Eye (tissue), 1 donor: ENCODE measurements at regions not wholly inside any gene's neighbourhood (a gene's known extent, or its start where the extent isn't known, plus 50 kb on each side); places are given as distances from the start of the nearest gene placed in this dataset.

ENCODE experiments used
- DNase-seq: peaks from one replicate; pipeline ENCODE4 v3.0.0-alpha.2; 2015

DNA sequence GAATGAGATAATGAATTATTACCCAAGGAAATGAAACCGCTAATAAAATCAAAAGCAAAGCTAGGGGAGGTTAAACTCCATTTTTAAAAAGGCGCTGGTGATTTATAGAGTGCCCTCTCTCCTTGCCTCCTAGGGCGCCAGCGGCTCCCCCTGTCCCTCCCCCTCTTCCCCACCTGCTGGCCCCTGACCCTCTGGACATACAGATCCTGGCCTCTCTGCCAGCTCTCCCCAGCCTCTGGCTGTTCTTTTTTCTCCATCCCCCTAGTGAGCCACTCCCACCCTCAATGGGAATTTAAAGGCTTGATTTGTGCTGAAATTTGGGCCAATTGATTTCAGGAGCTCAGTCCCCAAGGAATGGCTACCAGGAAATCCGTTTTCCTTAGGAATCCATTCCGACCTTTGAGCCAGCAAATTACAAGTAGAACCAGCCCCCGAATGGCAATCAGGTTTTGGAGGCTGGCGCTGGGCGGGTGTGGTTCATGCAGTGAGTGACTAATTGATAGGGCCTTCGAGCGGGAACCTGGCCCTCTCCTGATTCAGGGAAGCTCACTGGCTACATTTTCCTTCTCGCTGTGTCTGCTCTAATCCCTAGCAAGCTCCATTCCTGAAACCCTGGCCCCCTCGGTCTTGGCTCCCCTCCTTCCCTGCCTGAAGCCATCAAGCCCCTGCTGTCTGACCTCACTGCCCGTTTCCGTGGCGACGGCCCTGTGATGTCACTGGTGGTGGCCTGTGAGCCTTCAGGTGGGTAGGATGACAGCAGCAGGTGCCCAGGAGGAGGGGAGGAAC is 141.9 kb upstream of the SDK2 start:
- DNase-seq = peak; percentile 64

DNA sequence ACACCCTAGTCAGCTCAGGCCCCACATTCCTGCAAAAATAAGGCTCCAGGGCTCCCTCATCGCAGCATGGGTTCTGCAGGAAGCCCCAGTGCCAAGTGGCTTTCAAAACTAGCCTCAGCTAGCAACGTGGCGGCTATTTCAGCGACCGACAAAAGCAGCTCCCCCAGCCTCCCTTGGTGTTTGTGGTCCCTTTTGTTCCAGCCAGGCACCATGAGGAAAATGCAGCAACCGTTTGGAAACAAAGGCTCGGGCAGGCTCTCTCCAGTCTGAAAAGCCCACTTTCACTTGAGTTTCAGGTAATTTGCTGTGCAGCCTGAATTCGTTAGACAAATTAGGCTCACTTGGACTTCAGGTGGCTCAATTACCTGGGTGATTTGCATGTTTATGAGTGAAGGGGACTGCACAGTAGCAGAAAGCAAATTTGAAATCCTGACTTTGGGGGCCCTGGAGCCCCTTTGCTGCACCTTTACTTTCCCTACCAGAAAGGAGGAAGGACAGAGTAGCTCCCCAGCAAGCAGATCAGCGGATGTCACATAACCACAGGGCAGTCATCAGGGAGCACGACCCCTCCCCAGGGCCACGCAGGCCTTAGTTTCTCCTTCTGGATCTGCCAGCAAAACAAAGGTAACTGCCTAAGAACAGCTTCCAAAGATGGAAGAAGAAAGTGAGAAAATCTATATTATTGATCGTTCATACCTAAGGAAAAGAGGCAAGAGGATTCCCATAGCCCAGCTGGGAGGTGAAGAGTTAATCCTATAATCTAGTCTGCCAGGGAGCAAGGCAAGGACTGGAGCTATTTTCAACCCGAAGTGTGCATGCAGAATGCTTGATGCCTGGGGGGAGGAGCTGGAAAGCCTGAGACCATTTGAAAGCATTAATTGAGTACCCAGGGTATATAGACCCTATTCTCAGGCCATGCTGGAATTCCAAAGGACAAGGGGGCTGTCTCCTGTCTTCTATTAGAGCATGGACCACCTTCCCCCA is 143.1 kb upstream of the SDK2 start:
- peak; percentile 50 for DNase-seq

DNA sequence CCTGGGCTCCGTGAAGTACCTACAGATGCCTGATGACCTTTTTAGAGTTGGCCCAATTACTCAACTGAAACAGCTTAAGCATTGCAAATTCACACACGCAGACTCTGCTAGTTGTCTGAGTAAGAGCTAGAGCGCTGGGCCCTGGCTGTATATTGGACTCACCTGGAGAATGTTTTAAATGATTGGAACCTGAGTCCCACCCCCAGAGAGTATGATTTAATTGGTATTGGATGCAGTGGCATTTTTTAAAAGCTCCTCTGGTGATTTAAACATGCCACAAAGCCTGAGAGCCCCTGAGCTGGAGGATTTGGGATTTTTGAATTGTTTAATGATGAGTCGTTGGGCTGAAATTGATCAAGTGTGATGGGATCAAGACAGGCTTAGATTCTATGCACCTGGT is 143.9 kb upstream of the SDK2 start:
- no peak for DNase-seq

DNA sequence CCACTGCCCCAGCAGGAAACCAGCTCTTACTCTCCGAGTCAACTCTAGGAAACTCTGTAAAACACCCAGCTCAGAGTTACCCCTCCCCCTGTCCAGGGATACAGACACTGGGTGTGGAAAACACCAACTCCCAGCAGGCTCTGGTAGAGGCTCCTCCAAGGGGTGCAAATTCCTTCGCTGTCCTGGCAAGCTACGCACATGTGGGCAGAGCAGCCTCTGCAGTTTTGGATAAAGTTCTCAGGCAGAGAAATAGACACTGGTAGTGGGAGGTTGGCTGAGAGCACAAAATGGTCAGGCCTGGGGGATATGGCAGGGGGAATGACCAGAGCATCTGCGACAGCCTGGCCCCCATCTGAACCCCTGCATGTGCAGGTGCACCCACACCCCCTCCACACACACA is 146.9 kb upstream of the SDK2 start:
- no peak for DNase-seq

DNA sequence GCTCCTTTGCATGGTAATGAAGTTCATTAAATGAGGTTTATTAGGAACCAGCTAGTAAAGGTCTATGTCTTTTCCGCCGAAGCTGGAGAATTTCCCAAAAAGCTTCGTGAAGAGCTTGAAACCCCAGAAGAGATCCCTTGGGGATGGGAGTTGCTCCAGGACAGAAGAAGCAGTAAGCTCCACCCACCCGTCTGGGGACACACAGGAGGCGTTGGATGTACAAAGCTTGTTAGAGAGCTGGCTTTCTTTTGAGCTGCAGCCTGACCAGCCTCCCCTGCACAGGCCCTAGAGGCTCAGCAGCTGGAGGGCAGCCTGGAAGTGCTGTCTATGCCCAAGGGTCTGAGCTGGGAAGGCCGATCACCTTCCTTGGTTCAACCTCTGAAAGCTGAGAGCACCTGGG is 147.4 kb upstream of the SDK2 start:
- no peak for DNase-seq

DNA sequence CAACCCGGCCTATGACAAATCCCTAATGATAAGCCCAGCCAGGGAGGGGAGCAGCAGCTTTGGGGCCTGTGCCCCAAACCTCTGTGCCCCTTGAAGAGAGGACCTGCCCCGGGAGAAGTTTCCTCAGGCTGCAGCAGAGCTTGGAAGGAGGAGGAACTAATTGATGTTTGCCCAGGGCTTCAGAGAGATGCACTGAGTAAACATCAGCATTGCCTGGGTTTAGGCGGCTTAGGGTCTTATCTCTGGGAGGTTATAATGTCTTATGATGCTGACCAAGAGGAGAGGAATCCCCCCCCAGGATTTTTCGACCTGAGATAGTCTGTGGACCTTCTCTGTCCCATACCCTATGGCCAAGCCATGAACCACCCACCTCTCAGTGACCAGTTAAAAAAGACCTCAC is 148.7 kb upstream of the SDK2 start:
- DNase-seq = no peak

DNA sequence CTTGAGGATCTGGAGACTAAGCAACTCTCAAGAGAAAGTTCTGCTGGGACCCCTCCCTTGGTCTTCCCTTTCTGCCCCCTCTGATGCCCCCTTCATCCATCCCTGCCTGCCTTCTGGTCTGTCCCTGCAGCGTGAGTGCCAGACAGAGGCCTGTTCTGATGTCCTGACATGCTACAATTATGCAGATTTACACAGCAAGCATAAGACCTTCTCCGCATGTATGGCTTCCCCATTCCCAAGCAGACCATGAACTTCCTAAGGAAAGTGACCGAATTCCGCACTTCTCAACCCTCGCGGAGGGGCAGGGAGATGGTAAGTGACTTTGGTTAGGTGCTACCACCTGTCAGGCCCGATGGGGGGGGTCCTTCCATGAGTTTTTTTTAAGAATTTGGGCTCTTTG is 150.1 kb upstream of the SDK2 start:
- no peak for DNase-seq

DNA sequence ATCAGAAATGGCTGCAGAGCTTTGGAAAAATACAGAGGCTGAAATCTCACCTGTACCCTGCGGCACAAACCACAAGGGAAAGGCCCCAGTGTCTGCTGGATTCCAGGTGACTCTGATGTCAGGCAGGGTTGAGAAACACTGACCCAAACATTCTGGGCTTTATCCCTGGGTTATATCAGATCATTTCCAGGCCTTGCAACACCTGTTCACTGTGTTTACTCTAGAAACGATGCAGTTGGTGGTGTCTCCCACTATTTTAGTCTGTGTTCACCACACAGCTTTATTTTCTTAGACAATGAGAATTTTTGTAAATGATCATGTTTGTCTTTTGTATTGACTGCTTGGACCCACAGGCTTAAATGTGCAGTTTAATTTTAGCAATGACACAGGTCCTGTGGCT is 151.5 kb upstream of the SDK2 start:
- DNase-seq = no peak

DNA sequence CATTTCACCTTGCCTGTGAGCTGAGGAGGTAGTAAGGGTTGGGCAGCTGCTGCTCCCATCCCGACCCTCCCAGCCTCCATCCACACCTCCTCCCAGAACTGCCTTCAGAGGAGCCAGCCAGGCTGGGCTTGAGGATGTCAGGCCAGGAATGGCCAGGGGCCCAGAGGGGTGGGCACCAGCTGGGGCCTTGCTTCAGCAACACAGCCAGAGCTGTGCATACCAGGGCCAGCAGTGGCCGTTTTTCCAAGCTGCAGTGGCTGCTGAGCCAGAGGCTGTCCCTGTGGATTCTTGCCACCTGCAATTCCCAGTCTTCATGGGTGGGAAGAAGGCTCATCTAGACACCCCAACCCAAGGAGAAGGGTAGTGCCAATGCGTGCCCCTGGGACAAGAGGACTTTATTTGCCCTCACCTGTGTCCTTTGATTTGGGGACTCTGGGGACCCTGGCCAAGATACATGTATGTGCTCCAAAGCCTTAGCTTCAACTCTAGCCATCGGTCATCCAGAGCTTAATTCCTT is 153.4 kb upstream of the SDK2 start:
- no peak for DNase-seq

DNA sequence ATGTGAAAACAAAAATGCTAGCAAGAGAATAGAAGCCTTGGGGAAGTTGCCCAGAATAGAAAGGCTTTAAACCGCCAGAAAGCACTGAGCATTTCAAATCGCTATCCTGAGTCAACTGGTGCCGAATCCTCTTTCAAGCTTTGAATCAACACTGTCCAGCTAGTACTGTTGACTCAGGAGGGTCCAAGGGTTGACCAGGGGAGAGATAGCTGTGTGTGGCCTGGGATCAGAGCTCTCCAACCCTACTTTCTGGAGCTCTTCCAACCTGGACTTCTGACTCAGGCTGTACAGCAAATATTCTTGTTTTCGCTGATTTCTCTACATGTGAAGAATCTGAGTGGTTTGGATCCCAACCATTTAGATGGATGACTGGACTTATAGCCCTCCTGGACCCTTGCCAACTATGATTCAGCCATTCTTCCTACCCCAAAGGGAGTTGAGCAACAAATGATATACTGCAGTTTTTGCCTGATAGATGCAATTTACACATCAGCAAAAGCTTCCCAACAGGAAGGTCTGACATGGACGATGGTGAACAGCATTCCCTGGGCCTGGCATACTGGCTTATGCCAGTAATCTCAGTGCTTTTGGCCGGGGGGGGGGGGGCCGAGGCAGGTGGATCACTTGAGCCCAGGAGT is 154.0 kb upstream of the SDK2 start:
- DNase-seq = peak; percentile 26

DNA sequence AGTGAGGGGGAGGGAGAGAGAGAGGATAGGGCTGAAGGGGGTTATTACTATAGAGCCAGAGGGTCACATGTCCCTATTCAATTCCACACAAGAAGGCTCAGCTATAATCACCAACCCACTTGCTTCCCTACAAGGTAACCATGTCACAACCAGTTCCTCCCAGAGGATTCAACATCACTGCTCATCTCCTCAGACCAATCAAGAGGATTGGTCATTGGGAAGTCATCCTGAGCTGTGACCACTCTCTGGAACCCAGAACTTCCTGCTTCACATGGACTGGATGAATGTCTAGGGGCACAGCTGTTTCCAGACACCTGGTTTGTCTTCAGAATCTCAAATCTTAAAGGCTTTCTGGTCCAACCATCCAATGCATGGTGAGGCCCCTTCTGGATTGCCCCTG is 154.9 kb upstream of the SDK2 start:
- no peak for DNase-seq

DNA sequence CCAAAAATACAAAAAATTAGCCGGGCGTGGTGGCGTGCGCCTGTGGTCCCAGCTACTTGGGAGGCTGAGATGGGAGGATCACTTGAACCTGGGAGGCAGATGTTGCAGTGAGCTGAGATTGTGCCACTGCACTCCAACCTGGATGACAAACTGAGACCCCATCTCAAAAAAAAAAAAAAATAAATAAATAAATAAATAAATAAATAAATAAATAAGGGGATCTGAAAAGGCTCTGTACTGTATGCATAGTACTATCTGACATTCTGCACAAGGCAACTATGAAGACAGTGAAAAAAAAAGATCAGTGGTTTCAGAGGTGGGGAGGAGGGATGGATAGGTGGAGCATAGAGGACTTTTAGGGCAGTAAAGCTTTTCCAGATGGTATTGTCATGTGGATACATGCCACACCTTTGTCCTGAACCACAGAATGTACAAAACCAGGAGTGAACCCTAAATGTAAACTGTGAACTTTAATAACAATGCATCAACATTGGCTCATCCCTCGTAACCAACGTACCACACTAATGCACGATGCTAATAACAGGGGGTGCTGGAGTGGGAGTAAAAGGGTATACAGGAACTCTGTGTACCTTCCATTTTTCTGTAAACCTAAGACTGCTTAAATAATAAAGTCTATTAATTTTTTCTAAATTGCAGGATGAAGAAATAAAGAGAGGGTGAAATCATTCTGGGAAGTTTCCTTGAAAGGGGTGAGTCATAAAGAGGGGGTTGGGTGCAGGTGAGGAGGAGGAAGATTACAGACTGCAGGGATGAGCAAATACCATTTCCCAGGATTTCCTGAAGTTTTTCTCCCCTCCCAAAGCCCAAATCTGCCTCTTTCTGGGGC is 155.8 kb upstream of the SDK2 start:
- no peak for DNase-seq

DNA sequence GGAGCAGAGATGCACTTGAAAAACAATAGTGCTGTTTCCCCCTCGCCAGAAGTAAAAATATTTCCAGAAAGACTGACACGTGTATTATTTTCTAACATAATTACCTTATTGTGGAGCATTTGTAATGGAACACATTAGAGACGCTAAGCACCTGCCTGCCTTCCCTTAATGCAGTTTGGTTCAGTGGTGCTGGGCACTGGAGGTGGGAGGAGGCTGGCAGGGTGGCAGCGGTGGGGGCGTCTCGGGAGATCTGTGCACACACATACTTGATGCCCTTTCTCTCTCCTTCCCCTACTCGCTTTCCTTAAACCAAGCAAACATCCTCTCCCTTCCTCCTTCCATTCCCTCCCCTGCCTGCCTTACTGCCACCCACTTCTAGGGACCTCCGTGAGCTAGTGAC is 156.6 kb upstream of the SDK2 start:
- DNase-seq = no peak

DNA sequence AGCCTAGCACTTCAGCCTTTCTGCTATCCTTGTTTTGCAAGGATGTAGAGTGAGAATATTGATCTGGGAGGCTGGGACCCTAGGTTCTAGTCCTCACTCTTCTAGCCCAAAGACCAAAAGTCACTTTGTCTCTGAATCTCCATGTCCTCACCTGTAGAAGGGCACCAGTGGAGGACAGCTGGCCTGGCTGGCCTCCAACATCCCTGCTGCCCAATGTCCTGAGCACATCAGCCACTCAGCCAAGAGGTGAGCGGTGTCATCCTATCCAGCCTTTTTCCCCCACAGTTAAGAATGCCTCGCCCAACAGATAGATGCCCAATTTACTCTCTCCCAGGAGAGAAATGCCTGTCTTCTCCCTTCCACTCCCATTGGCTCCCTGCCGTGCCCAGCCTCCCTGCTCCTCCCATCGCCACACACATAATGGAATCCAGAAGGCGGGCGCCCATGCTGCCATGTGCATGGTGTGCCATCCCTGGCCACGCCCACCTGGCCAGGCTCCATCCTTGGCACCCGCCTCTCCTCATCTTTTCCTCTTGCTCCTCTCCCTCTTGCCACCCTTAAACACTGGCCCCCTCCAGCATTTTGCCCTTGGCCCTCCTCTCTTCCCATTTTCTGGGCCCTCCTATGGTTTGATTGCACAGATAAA is 157.3 kb upstream of the SDK2 start:
- DNase-seq = no peak

DNA sequence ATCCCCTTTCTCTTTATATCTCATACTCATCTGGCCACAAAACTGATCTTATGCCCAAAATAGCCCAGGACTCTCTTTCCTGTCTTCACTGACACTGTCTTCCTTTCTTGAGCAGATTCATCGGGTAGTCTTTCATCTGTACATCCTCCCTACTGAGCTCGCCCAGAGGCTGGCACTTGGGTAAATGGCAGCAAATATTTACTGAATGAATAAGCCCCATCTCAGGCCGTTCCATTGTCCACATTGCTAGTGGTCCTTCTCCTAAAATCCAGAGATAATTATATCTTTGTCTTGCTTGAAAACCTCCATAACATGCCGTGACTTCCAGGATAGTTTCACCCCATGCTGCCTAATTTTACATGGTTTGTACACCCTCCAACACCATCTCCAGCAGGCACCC is 158.1 kb upstream of the SDK2 start:
- DNase-seq = no peak

DNA sequence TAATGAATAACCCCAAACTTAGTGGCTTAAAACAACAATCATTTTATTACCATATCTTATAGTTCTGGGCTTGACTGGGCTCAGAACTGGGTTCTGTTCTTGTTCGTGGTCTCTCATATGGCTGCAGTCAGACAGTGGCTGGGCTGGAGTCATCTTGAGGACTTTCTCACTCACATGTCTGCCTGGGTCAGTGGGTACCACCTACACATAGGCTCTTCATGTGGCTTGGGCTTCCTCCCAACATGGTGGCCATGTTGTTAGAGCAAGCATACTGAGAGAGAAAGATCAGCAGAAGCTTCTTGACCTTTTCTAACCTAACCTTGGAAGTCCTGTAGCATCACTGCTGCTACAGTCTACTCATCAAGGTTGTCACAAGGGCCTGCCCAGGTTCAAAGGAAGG is 158.6 kb upstream of the SDK2 start:
- DNase-seq = no peak

DNA sequence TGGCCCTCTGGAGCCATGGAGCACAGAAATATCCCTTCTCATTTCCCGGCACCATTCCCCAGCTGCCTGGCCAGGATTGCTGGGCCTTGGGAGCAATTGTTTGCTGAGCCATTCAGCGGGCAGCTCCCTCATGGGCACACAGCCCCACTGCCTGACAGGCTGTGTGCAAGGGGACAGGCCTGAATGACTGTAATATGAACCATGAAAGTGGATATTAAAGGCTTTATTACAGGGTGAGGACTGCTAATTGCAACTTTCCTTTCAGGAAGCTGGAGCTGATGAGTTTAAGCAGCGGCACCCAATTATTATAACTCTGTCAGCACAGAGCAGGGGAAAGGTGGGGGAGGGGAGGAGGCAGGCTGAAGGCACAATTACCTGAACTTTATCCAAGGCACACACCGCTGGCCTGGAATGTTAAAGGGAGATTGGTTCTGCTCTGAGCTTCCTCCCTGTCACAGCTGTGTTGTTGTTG is 159.8 kb upstream of the SDK2 start:
- DNase-seq = peak; percentile 14

DNA sequence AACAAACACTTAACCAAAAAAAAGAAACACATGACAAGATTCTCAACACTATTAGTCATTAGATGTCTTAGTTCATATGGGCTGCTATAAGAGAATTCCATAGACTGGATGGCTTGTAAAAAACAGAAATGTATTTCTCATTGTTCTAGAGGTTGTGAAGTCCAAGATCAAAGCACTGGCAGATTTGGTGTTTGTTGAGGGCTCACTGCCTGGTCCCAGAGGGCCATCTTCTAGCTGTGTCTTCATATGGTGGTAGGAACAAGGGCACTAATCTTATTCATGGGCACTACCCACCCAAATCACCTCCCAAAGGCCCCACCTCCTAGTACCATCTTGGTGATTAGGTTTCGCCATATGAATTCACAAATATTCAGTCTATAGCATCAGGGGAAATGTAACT is 162.5 kb upstream of the SDK2 start:
- no peak for DNase-seq

DNA sequence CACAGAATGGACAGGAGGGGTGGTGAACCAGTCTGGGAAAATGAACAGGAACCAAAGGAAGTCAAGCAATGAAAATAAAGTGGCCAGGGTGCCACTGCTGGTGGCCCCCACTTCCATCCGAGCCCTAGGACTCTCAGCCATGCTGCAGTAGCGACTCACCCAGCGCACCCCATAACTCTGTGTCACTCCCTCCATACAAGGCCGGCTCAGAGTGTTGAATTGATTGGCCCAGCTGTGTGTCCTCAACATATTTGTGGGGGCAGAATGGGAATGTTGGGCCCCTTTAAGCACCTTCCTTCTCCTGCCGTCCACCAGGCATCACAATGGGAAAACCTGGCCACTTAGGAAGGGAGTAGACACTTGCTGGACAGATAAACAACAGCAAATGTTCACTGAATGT is 169.0 kb upstream of the SDK2 start:
- DNase-seq = no peak

DNA sequence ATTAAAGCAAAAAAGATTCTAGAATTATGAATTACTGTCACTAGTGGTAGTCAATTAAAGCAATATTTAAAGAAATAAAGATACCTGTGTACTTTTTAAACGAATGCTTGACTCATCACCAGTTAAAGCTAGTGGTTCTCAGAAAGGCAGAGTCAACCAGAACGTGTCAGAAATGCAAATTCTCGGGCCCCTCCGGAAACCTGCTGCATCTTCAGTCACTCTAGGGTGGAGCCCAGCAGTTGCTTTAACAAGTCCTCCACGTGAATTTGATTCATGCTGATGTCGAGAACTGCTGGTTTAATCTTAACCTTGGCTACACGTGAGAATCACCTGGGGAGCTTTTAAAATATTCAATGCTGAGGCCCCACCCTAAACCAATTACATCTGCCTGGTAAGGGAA is 169.8 kb upstream of the SDK2 start:
- no peak for DNase-seq

DNA sequence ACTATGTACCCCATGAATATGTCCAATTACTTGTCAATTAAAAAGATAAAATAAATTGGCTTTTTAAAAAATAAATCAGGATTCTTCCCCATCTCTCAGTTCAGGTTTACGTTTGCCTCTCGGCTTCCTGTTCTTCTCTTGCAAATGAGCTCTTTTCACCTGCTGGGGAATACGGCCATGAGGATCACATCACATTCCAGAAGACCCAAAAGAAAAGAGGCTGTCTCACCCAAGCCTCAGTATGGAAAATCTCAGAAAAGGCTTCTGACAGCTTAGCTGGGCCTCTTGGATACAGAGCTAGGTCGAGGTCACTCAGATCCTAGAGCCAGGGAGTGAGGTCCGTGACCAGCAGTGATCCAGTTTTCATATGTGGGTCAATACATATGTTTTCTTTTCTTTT is 171.2 kb upstream of the SDK2 start:
- DNase-seq = no peak
